HG03571 (cell line): ENCODE measurements at regions not wholly inside any gene's neighbourhood (a gene's known extent, or its start where the extent isn't known, plus 50 kb on each side); places are given as distances from the start of the nearest gene placed in this dataset.

ENCODE experiments used
- ATAC-seq: cut with Tn5 transposase; IDR thresholded peaks from one replicate; pipeline ENCODE4 v1.9.1; 2021; ENCODE audit not compliant: unreplicated experiment

- ATAC-seq = no peak
Measured at GRCh38 chr21:28827422-28827821, 165.3 kb downstream of the LTN1 start.

- ATAC-seq = no peak
Measured at GRCh38 chr21:28826569-28826968, 166.1 kb downstream of the LTN1 start.

GRCh38 chr21:28826021-28826420 is 166.7 kb downstream of the LTN1 start:
- no peak for ATAC-seq

- no peak for ATAC-seq
Measured at GRCh38 chr21:28823429-28823828, 169.2 kb downstream of the LTN1 start.

- ATAC-seq = no peak
Measured at GRCh38 chr21:28822486-28823335, 170.0 kb downstream of the LTN1 start.

- ATAC-seq = no peak
Measured at GRCh38 chr21:28822123-28822399, 170.6 kb downstream of the LTN1 start.

- ATAC-seq = no peak
Measured at GRCh38 chr21:28821276-28822122, 171.2 kb downstream of the LTN1 start.

GRCh38 chr21:28818663-28819278 is 173.9 kb downstream of the LTN1 start:
- ATAC-seq = no peak

- ATAC-seq = no peak
Measured at GRCh38 chr21:28817871-28818270, 174.8 kb downstream of the LTN1 start.

- no peak for ATAC-seq
Measured at GRCh38 chr21:28811860-28812259, 180.8 kb downstream of the LTN1 start.

- ATAC-seq = no peak
Measured at GRCh38 chr21:28810826-28811524, 181.7 kb downstream of the LTN1 start.

- ATAC-seq = no peak
Measured at GRCh38 chr21:28805885-28806284, 186.8 kb downstream of the LTN1 start.

- no peak for ATAC-seq
Measured at GRCh38 chr21:28804089-28804670, 188.5 kb downstream of the LTN1 start.

GRCh38 chr21:28801906-28802305 is 190.8 kb downstream of the LTN1 start:
- no peak for ATAC-seq

- ATAC-seq = no peak
Measured at GRCh38 chr21:28799926-28800325, 192.8 kb downstream of the LTN1 start.

GRCh38 chr21:28798798-28799197 is 193.9 kb downstream of the LTN1 start:
- no peak for ATAC-seq

GRCh38 chr21:28795251-28795650 is 197.4 kb downstream of the LTN1 start:
- no peak for ATAC-seq

- no peak for ATAC-seq
Measured at GRCh38 chr21:28794371-28794851, 198.3 kb downstream of the LTN1 start.

GRCh38 chr21:28793043-28793442 is 199.6 kb downstream of the LTN1 start:
- ATAC-seq = no peak

GRCh38 chr21:28791595-28792282 is 200.9 kb downstream of the LTN1 start:
- ATAC-seq = no peak
